ENCODE measurements at regions not wholly inside any gene's neighbourhood (a gene's known extent, or its start where the extent isn't known, plus 50 kb on each side); places are given as distances from the start of the nearest gene placed in this dataset.

DNA sequence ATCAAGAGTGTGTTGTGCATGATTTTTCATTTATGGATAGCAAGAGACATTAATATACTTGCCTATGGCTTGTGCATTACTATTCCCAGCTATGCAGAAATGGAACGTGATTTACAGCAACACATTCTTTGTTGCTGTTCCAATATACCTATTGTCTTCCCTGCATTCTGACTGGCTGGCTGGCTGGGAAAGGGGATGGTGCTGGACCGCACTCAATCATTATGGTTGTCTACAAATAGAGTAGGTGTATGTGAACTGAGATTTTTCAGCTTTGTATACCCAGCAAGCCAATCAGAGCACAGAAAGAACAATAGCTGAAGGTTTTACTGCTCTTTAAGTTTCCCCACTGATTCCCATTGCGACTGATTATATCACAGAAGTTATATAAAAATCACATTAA lies 167.5 kb downstream of the ATG4C start:
- no peak overlapping the region for H3K9ac ChIP-seq (ENCODE audit: low read length)
- peaks cover 57% of the 10 kb centered on the region for H3K27me3 ChIP-seq (ENCODE audit: insufficient read depth, low read length)
- no peak overlapping the region for H3K4me2 ChIP-seq (ENCODE audit: low read length)
- no peaks in the 10 kb centered on the region for H3K9me2 ChIP-seq (ENCODE audit: insufficient read depth)
- H3K9me3 ChIP-seq (ENCODE audit: control insufficient read depth in 1 of 2, insufficient read depth in 1 of 2, low read depth in 1 of 2, low read length in 2 of 2): no peaks in the 10 kb centered on the region
- TF ChIP-seq, protein P1, sequence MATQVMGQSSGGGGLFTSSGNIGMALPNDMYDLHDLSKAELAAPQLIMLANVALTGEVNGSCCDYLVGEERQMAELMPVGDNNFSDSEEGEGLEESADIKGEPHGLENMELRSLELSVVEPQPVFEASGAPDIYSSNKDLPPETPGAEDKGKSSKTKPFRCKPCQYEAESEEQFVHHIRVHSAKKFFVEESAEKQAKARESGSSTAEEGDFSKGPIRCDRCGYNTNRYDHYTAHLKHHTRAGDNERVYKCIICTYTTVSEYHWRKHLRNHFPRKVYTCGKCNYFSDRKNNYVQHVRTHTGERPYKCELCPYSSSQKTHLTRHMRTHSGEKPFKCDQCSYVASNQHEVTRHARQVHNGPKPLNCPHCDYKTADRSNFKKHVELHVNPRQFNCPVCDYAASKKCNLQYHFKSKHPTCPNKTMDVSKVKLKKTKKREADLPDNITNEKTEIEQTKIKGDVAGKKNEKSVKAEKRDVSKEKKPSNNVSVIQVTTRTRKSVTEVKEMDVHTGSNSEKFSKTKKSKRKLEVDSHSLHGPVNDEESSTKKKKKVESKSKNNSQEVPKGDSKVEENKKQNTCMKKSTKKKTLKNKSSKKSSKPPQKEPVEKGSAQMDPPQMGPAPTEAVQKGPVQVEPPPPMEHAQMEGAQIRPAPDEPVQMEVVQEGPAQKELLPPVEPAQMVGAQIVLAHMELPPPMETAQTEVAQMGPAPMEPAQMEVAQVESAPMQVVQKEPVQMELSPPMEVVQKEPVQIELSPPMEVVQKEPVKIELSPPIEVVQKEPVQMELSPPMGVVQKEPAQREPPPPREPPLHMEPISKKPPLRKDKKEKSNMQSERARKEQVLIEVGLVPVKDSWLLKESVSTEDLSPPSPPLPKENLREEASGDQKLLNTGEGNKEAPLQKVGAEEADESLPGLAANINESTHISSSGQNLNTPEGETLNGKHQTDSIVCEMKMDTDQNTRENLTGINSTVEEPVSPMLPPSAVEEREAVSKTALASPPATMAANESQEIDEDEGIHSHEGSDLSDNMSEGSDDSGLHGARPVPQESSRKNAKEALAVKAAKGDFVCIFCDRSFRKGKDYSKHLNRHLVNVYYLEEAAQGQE (IDR thresholded peaks at IDR 0.05; ENCODE audit: low read depth): no peak
- TF ChIP-seq YY1 (IDR thresholded peaks at IDR 0.05; ENCODE audit: extremely low read depth, insufficient replicate concordance, low read depth, low read length) (no peak), TCF7L2 (IDR thresholded peaks at IDR 0.05; ENCODE audit: borderline replicate concordance, extremely low read depth, insufficient read depth, insufficient read length) (no peak), EZH2 (IDR thresholded peaks at IDR 0.05) (no peak), RAD21 (IDR thresholded peaks at IDR 0.05; ENCODE audit: low read depth) (no peak), POLR2A (IDR thresholded peaks at IDR 0.05; ENCODE audit: borderline replicate concordance, extremely low read depth, insufficient read depth, insufficient read length) (no peak), SIN3A (IDR thresholded peaks at IDR 0.05; ENCODE audit: low read depth) (no peak), SP1 (IDR thresholded peaks at IDR 0.05; ENCODE audit: low read depth) (no peak), CBX3 (IDR thresholded peaks at IDR 0.05; ENCODE audit: low read depth) (no peak), EGR1 (IDR thresholded peaks at IDR 0.05; ENCODE audit: low read depth) (no peak), ZNF274 (IDR thresholded peaks at IDR 0.05; ENCODE audit: low read depth, low read length) (no peak), JUND (IDR thresholded peaks at IDR 0.05) (no peak), ELF1 (IDR thresholded peaks at IDR 0.05; ENCODE audit: borderline replicate concordance, low read depth) (no peak)
- TF ChIP-seq, protein P2, sequence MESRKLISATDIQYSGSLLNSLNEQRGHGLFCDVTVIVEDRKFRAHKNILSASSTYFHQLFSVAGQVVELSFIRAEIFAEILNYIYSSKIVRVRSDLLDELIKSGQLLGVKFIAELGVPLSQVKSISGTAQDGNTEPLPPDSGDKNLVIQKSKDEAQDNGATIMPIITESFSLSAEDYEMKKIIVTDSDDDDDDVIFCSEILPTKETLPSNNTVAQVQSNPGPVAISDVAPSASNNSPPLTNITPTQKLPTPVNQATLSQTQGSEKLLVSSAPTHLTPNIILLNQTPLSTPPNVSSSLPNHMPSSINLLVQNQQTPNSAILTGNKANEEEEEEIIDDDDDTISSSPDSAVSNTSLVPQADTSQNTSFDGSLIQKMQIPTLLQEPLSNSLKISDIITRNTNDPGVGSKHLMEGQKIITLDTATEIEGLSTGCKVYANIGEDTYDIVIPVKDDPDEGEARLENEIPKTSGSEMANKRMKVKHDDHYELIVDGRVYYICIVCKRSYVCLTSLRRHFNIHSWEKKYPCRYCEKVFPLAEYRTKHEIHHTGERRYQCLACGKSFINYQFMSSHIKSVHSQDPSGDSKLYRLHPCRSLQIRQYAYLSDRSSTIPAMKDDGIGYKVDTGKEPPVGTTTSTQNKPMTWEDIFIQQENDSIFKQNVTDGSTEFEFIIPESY (IDR thresholded peaks at IDR 0.05; ENCODE audit: extremely low read depth, insufficient replicate concordance, low read length): no peak
- TF ChIP-seq, protein P3, sequence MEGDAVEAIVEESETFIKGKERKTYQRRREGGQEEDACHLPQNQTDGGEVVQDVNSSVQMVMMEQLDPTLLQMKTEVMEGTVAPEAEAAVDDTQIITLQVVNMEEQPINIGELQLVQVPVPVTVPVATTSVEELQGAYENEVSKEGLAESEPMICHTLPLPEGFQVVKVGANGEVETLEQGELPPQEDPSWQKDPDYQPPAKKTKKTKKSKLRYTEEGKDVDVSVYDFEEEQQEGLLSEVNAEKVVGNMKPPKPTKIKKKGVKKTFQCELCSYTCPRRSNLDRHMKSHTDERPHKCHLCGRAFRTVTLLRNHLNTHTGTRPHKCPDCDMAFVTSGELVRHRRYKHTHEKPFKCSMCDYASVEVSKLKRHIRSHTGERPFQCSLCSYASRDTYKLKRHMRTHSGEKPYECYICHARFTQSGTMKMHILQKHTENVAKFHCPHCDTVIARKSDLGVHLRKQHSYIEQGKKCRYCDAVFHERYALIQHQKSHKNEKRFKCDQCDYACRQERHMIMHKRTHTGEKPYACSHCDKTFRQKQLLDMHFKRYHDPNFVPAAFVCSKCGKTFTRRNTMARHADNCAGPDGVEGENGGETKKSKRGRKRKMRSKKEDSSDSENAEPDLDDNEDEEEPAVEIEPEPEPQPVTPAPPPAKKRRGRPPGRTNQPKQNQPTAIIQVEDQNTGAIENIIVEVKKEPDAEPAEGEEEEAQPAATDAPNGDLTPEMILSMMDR (IDR thresholded peaks at IDR 0.05 in 2 of 3, conservative IDR thresholded peaks at IDR 0.05 in 1 of 3; ENCODE audit: borderline replicate concordance in 1 of 3, insufficient read depth in 1 of 3, low read depth in 2 of 3, low read length in 2 of 3): no peak
- TF ChIP-seq, protein P4, sequence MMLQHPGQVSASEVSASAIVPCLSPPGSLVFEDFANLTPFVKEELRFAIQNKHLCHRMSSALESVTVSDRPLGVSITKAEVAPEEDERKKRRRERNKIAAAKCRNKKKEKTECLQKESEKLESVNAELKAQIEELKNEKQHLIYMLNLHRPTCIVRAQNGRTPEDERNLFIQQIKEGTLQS (IDR thresholded peaks at IDR 0.05): no peak
- TF ChIP-seq, protein P5, sequence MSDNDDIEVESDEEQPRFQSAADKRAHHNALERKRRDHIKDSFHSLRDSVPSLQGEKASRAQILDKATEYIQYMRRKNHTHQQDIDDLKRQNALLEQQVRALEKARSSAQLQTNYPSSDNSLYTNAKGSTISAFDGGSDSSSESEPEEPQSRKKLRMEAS (IDR thresholded peaks at IDR 0.05): no peak
- ChIA-PET POLR2A (no interaction called here), CTCF (no interaction called here), RAD21 (ENCODE audit: low non-redundant PET in 1 of 2, low total read pairs in 2 of 2, uncharacterized antibody in 2 of 2, unreplicated experiment in 2 of 2) (no interaction called here)
- H3K79me2 ChIP-seq (ENCODE audit: insufficient read depth, low read length): no peaks in the 10 kb centered on the region
- ATAC-seq (no peak), DNase-seq (ENCODE audit: low read depth, low spot score) (no peak)
- no peaks in the 10 kb centered on the region for H3K36me3 ChIP-seq (ENCODE audit: control insufficient read depth in 1 of 2, insufficient read depth in 2 of 2, low read length in 2 of 2)
- intact Hi-C loops (cut with micrococcal nuclease): no loop called here
- H2AFZ ChIP-seq (ENCODE audit: low read depth, low read length, poor library complexity, severe bottlenecking): no peak overlapping the region
- no peak overlapping the region for H3K27ac ChIP-seq (ENCODE audit: low read depth, low read length)
- no peaks in the 10 kb centered on the region for H3K4me1 ChIP-seq (ENCODE audit: control insufficient read depth in 1 of 2, insufficient read depth in 2 of 2, low read length in 2 of 2)
- H3K4me3 ChIP-seq (replicated peaks in 1 of 2; ENCODE audit: low read depth in 1 of 2, low read length in 2 of 2): no peak overlapping the region
- BruUV-seq (replicated peaks): no TSS peak
- no peaks in the 10 kb centered on the region for H4K20me1 ChIP-seq (ENCODE audit: insufficient read depth)
